HEK293T (cell line): ENCODE measurements at regions not wholly inside any gene's neighbourhood (a gene's known extent, or its start where the extent isn't known, plus 50 kb on each side); places are given as distances from the start of the nearest gene placed in this dataset.
A peak's percentile ranks its signal among the peaks of the same experiment; 100 is the strongest.

Experiments used
- ARNT ChIP-seq: fragments of 450-650 bp; IDR thresholded peaks from 2 replicates; pipeline ENCODE4 v1.6.1; 2017; ENCODE audit warnings: mild to moderate bottlenecking
- BHLHE40 ChIP-seq: fragments of 450-650 bp; IDR thresholded peaks from 2 replicates; pipeline ENCODE4 v1.6.1; 2016; ENCODE audit warnings: mild to moderate bottlenecking, moderate library complexity, borderline replicate concordance
- ELF4 ChIP-seq: fragments of 450-650 bp; IDR thresholded peaks from 2 replicates; pipeline ENCODE4 v1.6.1; 2017; ENCODE audit warnings: antibody characterized with exemption
- FOXA1 ChIP-seq: fragments of 450-650 bp; IDR thresholded peaks from 2 replicates; pipeline ENCODE4 v1.6.1; 2016; ENCODE audit warnings: mild to moderate bottlenecking
- FOXK2 ChIP-seq: fragments of 450-650 bp; IDR thresholded peaks from 2 replicates; pipeline ENCODE4 v1.6.1; 2016; ENCODE audit warnings: mild to moderate bottlenecking
- FOXM1 ChIP-seq: fragments of 450-650 bp; IDR thresholded peaks from 2 replicates; pipeline ENCODE4 v1.6.1; 2017; ENCODE audit warnings: mild to moderate bottlenecking, borderline replicate concordance
- HDGF ChIP-seq: fragments of 450-650 bp; IDR thresholded peaks from 2 replicates; pipeline ENCODE4 v1.6.1; 2017; ENCODE audit warnings: antibody characterized with exemption, borderline replicate concordance
- L3MBTL2 ChIP-seq: fragments of 450-650 bp; conservative IDR thresholded peaks from 2 replicates; pipeline ENCODE4 v1.6.1; 2016; ENCODE audit warnings: mild to moderate bottlenecking
- LEF1 ChIP-seq: fragments of 450-650 bp; IDR thresholded peaks from 2 replicates; pipeline ENCODE4 v1.6.1; 2017; ENCODE audit warnings: mild to moderate bottlenecking, borderline replicate concordance
- NFRKB ChIP-seq: fragments of 450-650 bp; IDR thresholded peaks from 2 replicates; pipeline ENCODE4 v1.6.1; 2016; ENCODE audit warnings: mild to moderate bottlenecking, moderate library complexity
- PKNOX1 ChIP-seq: fragments of 450-650 bp; IDR thresholded peaks from 2 replicates; pipeline ENCODE4 v1.6.1; 2016
- SP1 ChIP-seq: fragments of 450-650 bp; IDR thresholded peaks from 2 replicates; pipeline ENCODE4 v1.6.1; 2017
- SUZ12 ChIP-seq: fragments of 450-650 bp; IDR thresholded peaks from 2 replicates; pipeline ENCODE4 v1.6.1; 2016; ENCODE audit warnings: mild to moderate bottlenecking
- TARDBP ChIP-seq: fragments of 450-650 bp; IDR thresholded peaks from 2 replicates; pipeline ENCODE4 v1.6.1; 2016

DNA sequence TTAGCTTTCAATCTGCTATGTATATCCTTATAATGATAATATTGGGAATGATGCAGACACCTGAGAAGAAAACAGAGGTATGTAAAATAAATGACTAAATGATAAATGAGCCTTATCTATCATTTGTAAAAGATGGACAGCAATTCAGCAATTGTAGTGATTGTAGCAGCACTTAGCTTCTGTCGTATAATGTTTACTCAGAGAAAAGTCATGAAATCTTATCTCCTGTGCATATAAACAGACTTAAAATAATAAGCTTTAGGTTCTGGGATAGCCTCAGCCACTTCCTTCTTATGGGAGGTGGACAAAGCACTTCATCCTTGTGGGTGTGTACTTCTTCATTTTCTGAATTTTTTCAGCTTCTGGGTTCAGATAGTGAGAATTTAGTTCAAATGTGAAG, 324.8 kb upstream of the MAP3K7 start:
- TF ChIP-seq BHLHE40 (no peak), LEF1 (no peak), SUZ12 (no peak), TARDBP (no peak), ARNT (no peak), SP1 (no peak), PKNOX1 (peak; percentile 55; the same call in 1 of the 2 replicates), ELF4 (no peak), FOXM1 (no peak), NFRKB (no peak), L3MBTL2 (no peak), FOXK2 (no peak), HDGF (no peak), FOXA1 (no peak)
